ENCODE measurements at regions not wholly inside any gene's neighbourhood (a gene's known extent, or its start where the extent isn't known, plus 50 kb on each side); places are given as distances from the start of the nearest gene placed in this dataset.

GRCh38 chr4:159410076-159410777 lies 307.3 kb downstream of the RAPGEF2 start:
- no peak for DNase-seq
- no peak for TF ChIP-seq CTCF (IDR thresholded peaks at IDR 0.05; ENCODE audit: borderline replicate concordance)
- Histone ChIP-seq H3K27me3 (ENCODE audit: low read depth) (no peaks in the 10 kb centered on the region), H3K36me3 (no peaks in the 10 kb centered on the region), H3K4me1 (peaks cover 22% of the 10 kb centered on the region), H3K9me3 (replicated peaks) (no peaks in the 10 kb centered on the region), H3K27ac (replicated peaks) (no peak overlapping the region), H3K4me3 (no peak overlapping the region)
- intact Hi-C loops (cut with micrococcal nuclease) = no loop called here

GRCh38 chr4:159410891-159411290 lies 308.0 kb downstream of the RAPGEF2 start:
- intact Hi-C loops (cut with micrococcal nuclease) = no loop called here
- DNase-seq = no peak
- no peak overlapping the region for H3K27ac ChIP-seq (replicated peaks)
- no peaks in the 10 kb centered on the region for H3K27me3 ChIP-seq (ENCODE audit: low read depth)
- H3K4me1 ChIP-seq = peaks cover 22% of the 10 kb centered on the region
- H3K9me3 ChIP-seq (replicated peaks) = no peaks in the 10 kb centered on the region
- H3K4me3 ChIP-seq = no peak overlapping the region
- no peaks in the 10 kb centered on the region for H3K36me3 ChIP-seq
- no peak for TF ChIP-seq CTCF (IDR thresholded peaks at IDR 0.05; ENCODE audit: borderline replicate concordance)

GRCh38 chr4:159413306-159413943 lies 310.5 kb downstream of the RAPGEF2 start:
- H3K27me3 ChIP-seq (ENCODE audit: low read depth) = no peaks in the 10 kb centered on the region
- intact Hi-C loops (cut with micrococcal nuclease) = no loop called here
- no peak for DNase-seq
- H3K27ac ChIP-seq (replicated peaks) = peak overlapping the region; percentile 47
- peaks cover 5% of the 10 kb centered on the region for H3K36me3 ChIP-seq
- peaks cover 22% of the 10 kb centered on the region for H3K4me1 ChIP-seq
- peaks cover 8% of the 10 kb centered on the region for H3K9me3 ChIP-seq (replicated peaks)
- TF ChIP-seq CTCF (IDR thresholded peaks at IDR 0.05; ENCODE audit: borderline replicate concordance) = no peak
- no peak overlapping the region for H3K4me3 ChIP-seq

- Histone ChIP-seq H3K4me1 (peaks cover 22% of the 10 kb centered on the region), H3K27me3 (ENCODE audit: low read depth) (no peaks in the 10 kb centered on the region), H3K27ac (replicated peaks) (peak overlapping the region; percentile 47), H3K9me3 (replicated peaks) (peaks cover 12% of the 10 kb centered on the region), H3K4me3 (no peak overlapping the region), H3K36me3 (peaks cover 5% of the 10 kb centered on the region)
- TF ChIP-seq CTCF (IDR thresholded peaks at IDR 0.05; ENCODE audit: borderline replicate concordance) = no peak
- intact Hi-C loops (cut with micrococcal nuclease) = no loop called here
- no peak for DNase-seq
These were observed 311.4 kb downstream of the RAPGEF2 start for GRCh38 chr4:159414305-159414704.

DNA sequence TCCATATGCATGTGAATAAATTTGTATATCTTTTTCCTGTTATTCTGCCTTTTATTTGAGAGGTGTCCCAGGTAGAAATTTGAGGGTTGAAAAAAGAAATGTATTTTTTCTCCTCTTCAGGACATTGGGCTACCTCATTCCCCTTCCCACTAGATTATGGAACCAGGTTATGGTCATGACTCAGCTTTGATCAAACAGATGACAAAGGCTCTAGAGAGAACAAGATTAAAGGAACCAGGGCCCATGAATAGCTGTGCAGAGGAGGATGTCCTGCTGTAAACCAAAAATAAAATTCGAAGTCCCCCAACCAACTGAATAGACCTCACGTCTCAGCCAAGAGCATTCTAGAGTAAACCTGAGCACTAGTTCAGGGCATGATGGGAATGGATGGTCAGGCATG lies 313.2 kb downstream of the RAPGEF2 start:
- peaks cover 24% of the 10 kb centered on the region for H3K9me3 ChIP-seq (replicated peaks)
- DNase-seq = no peak
- peaks cover 5% of the 10 kb centered on the region for H3K36me3 ChIP-seq
- TF ChIP-seq CTCF (IDR thresholded peaks at IDR 0.05; ENCODE audit: borderline replicate concordance) = no peak
- H3K27me3 ChIP-seq (ENCODE audit: low read depth) = no peaks in the 10 kb centered on the region
- peaks cover 15% of the 10 kb centered on the region for H3K4me1 ChIP-seq
- H3K4me3 ChIP-seq = no peak overlapping the region
- intact Hi-C loops (cut with micrococcal nuclease) = no loop called here
- no peak overlapping the region for H3K27ac ChIP-seq (replicated peaks)
